ENCODE measurements at regions not wholly inside any gene's neighbourhood (a gene's known extent, or its start where the extent isn't known, plus 50 kb on each side); places are given as distances from the start of the nearest gene placed in this dataset.

DNA sequence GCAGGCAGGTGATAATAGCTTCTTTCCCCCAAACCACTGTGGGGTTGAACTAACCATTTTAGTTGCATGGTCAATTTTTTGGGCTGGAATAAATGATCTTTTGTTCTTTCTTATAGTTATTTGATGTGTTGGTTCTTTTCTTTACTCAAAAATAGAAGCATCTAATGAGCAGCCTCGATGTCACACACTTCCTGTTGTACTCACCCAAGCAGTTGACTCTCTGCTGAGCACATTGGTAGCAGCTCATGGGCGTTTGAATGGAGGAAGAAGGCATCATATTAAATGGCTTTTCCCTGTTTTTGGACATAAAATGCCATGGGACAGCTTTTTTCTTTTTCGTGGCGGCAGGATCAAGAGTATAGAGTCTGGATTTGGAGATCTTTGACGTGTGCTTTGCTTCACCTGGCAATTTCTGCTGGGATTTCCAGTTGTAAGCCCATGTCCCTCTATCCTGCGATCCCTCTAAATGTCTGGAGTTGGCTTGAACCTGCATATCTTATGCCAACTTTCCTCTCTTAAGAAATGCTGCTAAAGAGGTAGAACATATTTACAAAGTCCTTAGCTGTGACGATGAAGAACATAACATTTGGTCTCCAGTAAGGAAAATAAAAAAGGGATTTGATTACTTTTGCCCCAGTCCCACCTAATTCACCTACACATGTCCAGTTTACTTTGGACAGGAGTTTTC lies 268.3 kb downstream of the PRL start:
- Mint-ChIP-seq H3K9me3 (ENCODE audit: unreplicated experiment) (peaks cover 2% of the 10 kb centered on the region), H3K27ac (ENCODE audit: unreplicated experiment) (no peak overlapping the region), H3K36me3 (ENCODE audit: low read depth, unreplicated experiment) (peaks cover 3% of the 10 kb centered on the region), H3K27me3 (ENCODE audit: low read depth, unreplicated experiment) (no peaks in the 10 kb centered on the region), H3K4me1 (ENCODE audit: low read depth, unreplicated experiment) (peaks cover 37% of the 10 kb centered on the region), H3K4me3 (ENCODE audit: unreplicated experiment) (no peak overlapping the region)
- DNase-seq (ENCODE audit: low read depth), result no peak
- peaks cover 18% of the 10 kb centered on the region for H3K4me1 ChIP-seq (ENCODE audit: insufficient read depth, low read length)
- H3K27ac ChIP-seq (ENCODE audit: low read depth, low read length), result no peak overlapping the region
- H2AFZ ChIP-seq (ENCODE audit: low read depth, low read length), result no peak overlapping the region
- no peak overlapping the region for H3K4me2 ChIP-seq (ENCODE audit: low read length)
- H3K4me3 ChIP-seq (ENCODE audit: insufficient read depth, low read depth, low read length), result no peak overlapping the region
- no peaks in the 10 kb centered on the region for H3K27me3 ChIP-seq (ENCODE audit: insufficient read depth, low read length)
- H3K9me3 ChIP-seq (ENCODE audit: insufficient read depth, low read depth, low read length), result no peaks in the 10 kb centered on the region
- H3K9ac ChIP-seq (ENCODE audit: low read length), result no peak overlapping the region
- TF ChIP-seq EZH2 (IDR thresholded peaks at IDR 0.05; ENCODE audit: insufficient read depth, low read length), result no peak
- FAIRE-seq, result no peak
- H3K36me3 ChIP-seq (ENCODE audit: insufficient read depth, low read length), result no peaks in the 10 kb centered on the region
- H4K20me1 ChIP-seq (ENCODE audit: insufficient read depth, low read length), result no peaks in the 10 kb centered on the region
- no peaks in the 10 kb centered on the region for H3K79me2 ChIP-seq (ENCODE audit: insufficient read depth, low read length)

DNA sequence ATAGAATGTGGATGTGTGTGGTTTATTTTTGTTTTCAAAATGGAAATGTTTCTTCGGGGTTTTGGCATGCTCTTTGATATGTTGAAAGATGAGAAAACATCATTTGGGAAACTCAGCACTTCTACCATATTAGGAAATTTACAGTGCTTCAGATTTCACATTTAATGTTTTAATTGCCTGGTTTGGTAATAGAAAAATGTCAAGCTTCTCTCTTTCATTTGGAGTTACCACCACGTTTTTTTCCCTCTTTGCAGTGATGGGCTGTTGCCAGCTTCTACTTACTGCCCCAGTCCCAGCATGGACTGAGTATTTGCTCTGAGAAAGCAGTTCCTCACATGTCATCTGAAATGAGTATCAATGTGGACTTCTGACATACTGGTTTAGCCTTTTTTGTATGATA lies 267.7 kb downstream of the PRL start:
- no peak overlapping the region for H3K4me2 ChIP-seq (ENCODE audit: low read length)
- no peak overlapping the region for H2AFZ ChIP-seq (ENCODE audit: low read depth, low read length)
- no peak overlapping the region for H3K4me3 Mint-ChIP-seq (ENCODE audit: unreplicated experiment)
- H3K4me1 Mint-ChIP-seq (ENCODE audit: low read depth, unreplicated experiment), result peaks cover 33% of the 10 kb centered on the region
- FAIRE-seq, result no peak
- H4K20me1 ChIP-seq (ENCODE audit: insufficient read depth, low read length), result no peaks in the 10 kb centered on the region
- peaks cover 18% of the 10 kb centered on the region for H3K4me1 ChIP-seq (ENCODE audit: insufficient read depth, low read length)
- H3K27ac ChIP-seq (ENCODE audit: low read depth, low read length), result no peak overlapping the region
- DNase-seq (ENCODE audit: low read depth), result peak; percentile 29
- no peak overlapping the region for H3K27ac Mint-ChIP-seq (ENCODE audit: unreplicated experiment)
- H3K36me3 Mint-ChIP-seq (ENCODE audit: low read depth, unreplicated experiment), result peaks cover 4% of the 10 kb centered on the region
- H3K27me3 Mint-ChIP-seq (ENCODE audit: low read depth, unreplicated experiment), result no peaks in the 10 kb centered on the region
- no peak overlapping the region for H3K9ac ChIP-seq (ENCODE audit: low read length)
- no peaks in the 10 kb centered on the region for H3K27me3 ChIP-seq (ENCODE audit: insufficient read depth, low read length)
- TF ChIP-seq EZH2 (IDR thresholded peaks at IDR 0.05; ENCODE audit: insufficient read depth, low read length), result no peak
- TF ChIP-seq, protein P1, sequence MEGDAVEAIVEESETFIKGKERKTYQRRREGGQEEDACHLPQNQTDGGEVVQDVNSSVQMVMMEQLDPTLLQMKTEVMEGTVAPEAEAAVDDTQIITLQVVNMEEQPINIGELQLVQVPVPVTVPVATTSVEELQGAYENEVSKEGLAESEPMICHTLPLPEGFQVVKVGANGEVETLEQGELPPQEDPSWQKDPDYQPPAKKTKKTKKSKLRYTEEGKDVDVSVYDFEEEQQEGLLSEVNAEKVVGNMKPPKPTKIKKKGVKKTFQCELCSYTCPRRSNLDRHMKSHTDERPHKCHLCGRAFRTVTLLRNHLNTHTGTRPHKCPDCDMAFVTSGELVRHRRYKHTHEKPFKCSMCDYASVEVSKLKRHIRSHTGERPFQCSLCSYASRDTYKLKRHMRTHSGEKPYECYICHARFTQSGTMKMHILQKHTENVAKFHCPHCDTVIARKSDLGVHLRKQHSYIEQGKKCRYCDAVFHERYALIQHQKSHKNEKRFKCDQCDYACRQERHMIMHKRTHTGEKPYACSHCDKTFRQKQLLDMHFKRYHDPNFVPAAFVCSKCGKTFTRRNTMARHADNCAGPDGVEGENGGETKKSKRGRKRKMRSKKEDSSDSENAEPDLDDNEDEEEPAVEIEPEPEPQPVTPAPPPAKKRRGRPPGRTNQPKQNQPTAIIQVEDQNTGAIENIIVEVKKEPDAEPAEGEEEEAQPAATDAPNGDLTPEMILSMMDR (IDR thresholded peaks at IDR 0.05; ENCODE audit: insufficient read depth, low read depth, low read length), result no peak
- no peaks in the 10 kb centered on the region for H3K79me2 ChIP-seq (ENCODE audit: insufficient read depth, low read length)
- H3K36me3 ChIP-seq (ENCODE audit: insufficient read depth, low read length), result no peaks in the 10 kb centered on the region
- H3K4me3 ChIP-seq (ENCODE audit: insufficient read depth, low read depth, low read length), result no peak overlapping the region
- no peaks in the 10 kb centered on the region for H3K9me3 ChIP-seq (ENCODE audit: insufficient read depth, low read depth, low read length)
- peaks cover 2% of the 10 kb centered on the region for H3K9me3 Mint-ChIP-seq (ENCODE audit: unreplicated experiment)

GRCh38 chr6:22030730-22031619 lies 265.9 kb downstream of the PRL start:
- TF ChIP-seq, protein P1 (IDR thresholded peaks at IDR 0.05; ENCODE audit: insufficient read depth, low read depth, low read length), result no peak
- TF ChIP-seq EZH2 (IDR thresholded peaks at IDR 0.05; ENCODE audit: insufficient read depth, low read length), result no peak
- no peak overlapping the region for H3K4me3 ChIP-seq (ENCODE audit: insufficient read depth, low read depth, low read length)
- no peak for FAIRE-seq
- H3K4me1 Mint-ChIP-seq (ENCODE audit: low read depth, unreplicated experiment), result peaks cover 21% of the 10 kb centered on the region
- H3K27me3 Mint-ChIP-seq (ENCODE audit: low read depth, unreplicated experiment), result no peaks in the 10 kb centered on the region
- no peak overlapping the region for H2AFZ ChIP-seq (ENCODE audit: low read depth, low read length)
- DNase-seq (ENCODE audit: low read depth), result no peak
- no peak overlapping the region for H3K27ac ChIP-seq (ENCODE audit: low read depth, low read length)
- no peak overlapping the region for H3K4me2 ChIP-seq (ENCODE audit: low read length)
- H3K9me3 ChIP-seq (ENCODE audit: insufficient read depth, low read depth, low read length), result no peaks in the 10 kb centered on the region
- H3K27ac Mint-ChIP-seq (ENCODE audit: unreplicated experiment), result no peak overlapping the region
- H3K36me3 Mint-ChIP-seq (ENCODE audit: low read depth, unreplicated experiment), result peaks cover 4% of the 10 kb centered on the region
- H3K4me3 Mint-ChIP-seq (ENCODE audit: unreplicated experiment), result no peak overlapping the region
- H3K36me3 ChIP-seq (ENCODE audit: insufficient read depth, low read length), result no peaks in the 10 kb centered on the region
- no peaks in the 10 kb centered on the region for H4K20me1 ChIP-seq (ENCODE audit: insufficient read depth, low read length)
- no peaks in the 10 kb centered on the region for H3K79me2 ChIP-seq (ENCODE audit: insufficient read depth, low read length)
- no peak overlapping the region for H3K9ac ChIP-seq (ENCODE audit: low read length)
- peaks cover 7% of the 10 kb centered on the region for H3K4me1 ChIP-seq (ENCODE audit: insufficient read depth, low read length)
- no peaks in the 10 kb centered on the region for H3K27me3 ChIP-seq (ENCODE audit: insufficient read depth, low read length)
- peaks cover 2% of the 10 kb centered on the region for H3K9me3 Mint-ChIP-seq (ENCODE audit: unreplicated experiment)
